Fibroblast of the conjunctiva (primary cell): ENCODE measurements at regions not wholly inside any gene's neighbourhood (a gene's known extent, or its start where the extent isn't known, plus 50 kb on each side); places are given as distances from the start of the nearest gene placed in this dataset.
"Not testable (repeated sequence)": the region's sequence is repeated elsewhere in the genome, so short reads cannot be mapped to it uniquely, and the experiment has no call there.

Source experiments
- DNase-seq: peaks from one replicate; pipeline ENCODE4 v3.0.0-alpha.2; 2010; ENCODE audit warnings: low read depth

DNA sequence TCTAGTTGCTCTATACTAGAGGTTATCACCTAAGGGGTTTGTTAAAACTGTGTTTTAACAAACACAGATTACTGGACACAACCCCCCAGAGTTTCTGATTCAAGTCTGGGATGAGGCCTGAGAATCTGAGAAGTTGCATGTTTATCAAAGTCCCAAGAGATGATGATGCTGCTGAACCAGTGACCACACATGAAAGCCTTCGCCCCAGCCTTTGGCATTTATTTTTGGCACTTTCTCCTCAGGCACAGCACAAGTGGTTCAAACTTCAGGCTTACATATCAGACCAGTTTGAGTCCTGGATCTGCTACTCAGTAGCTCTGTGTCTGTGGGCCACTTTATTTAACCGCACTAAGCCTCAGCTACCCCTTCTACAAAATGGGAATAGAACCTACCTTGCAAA lies 407.2 kb upstream of the PIK3R1 start:
- DNase-seq: no peak

DNA sequence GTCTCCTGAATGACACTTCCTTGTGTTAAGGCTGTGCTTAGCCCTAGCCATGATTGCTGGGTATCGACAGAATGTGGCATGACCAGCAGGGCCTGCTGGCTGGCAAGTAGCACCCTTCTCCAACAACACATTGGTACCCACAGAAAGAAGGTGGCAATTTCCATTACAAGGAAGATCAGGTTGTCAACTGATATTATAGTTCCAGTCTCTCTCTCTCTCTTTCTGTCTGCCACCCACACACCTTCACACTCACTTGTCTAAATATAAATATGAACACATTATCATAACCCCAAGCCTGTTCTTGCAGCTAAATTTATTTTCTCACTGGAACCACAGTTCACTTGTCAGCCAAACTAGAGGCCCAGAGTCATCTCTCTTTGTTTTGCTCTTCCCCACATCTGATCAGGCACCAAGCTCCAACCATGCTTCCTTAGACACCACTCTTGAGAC lies 408.1 kb upstream of the PIK3R1 start:
- no peak for DNase-seq

DNA sequence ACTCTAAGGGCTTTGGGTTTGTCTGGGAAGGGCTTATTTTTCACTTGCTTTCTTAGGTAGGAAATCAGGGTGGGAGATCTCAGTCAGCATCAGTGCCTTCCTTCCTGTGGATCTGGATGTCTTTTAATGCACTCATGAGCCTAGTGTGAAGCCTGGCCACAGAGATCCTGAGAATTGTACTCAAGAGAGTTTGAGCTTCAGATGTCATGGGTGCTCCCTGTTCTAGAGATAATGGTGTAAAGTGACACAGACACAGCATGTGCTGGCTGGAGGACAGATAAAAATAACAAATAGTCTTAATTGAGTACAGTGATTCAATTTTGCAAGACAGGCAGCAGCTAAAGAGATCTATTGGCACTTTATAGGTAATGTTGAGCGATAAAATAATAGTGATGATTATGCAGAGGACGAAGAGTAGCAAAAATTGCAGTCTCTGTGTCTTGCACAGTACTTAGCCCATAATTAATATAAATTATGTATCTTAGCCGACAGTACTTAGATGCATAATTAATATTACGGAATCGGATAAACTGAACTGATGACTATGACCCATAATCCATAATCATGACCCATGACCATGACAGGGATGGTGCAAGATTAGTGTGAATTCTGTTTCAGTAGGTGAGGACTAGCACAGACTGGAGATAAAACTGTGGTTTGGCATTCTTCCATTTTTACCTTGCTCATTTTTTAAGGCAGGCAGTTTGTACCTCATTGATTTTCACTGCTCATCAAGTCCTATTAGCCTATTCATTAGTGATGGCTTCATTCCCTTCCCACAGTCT lies 408.7 kb upstream of the PIK3R1 start:
- DNase-seq: no peak

DNA sequence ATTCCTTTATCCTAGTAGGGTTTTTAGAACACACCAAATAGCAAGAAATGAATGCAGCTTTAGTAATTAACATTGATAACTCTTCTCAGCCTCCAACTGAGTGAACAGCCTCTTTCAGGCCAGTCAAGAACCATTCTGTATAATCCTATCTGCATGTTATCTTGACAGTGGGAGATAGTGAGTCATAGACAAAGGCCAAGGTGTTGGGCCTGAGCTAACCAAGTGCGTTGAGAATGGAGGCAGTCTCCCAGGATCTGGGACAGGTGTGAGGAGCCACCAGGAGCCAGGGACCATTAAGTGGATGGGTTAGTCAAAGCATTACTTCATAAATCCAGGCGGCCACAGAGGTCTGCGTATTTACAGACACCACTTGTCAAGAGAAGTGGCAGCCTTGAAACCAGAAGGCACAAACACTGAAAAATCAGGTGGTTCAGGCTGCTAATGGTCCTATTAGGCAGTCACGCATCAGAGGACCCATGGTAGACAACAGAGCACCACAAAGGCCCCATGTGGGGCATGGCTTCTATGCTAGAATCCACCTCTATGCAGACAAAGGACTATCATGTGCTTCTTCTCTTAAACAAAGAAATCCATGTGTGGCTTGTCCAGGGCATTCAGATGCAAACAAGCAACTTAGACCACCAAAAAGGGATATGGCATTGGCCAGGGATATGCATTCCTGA lies 409.7 kb upstream of the PIK3R1 start:
- DNase-seq: no peak

GRCh38 chr5:67802766-67803165 lies 412.8 kb upstream of the PIK3R1 start:
- DNase-seq: no peak

DNA sequence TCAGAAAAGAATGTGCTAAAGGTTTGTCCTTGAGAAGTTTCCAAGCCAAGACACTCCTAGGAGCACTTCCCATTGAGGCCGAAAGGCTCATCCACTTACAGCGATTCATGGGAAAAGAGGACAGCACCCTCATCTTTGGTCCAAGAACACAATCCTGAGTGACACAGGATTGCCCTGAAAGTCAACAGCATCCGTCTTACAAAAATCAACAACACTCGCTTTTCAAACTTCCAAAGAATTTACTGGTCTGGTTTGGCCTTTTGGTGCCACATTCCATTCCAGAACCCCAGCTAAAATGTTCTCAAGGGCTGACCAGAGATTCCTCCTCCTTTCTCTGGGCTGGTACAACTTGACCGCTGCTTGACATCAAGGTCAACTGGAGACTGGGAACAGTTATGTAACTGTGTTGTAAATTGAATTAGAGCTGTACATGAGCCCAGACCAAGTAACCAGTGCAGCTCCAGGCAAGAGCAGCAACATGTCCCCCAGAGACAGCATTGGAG lies 415.8 kb upstream of the PIK3R1 start:
- DNase-seq: peak; percentile 42

- not testable (repeated sequence) for DNase-seq
These were observed 417.1 kb upstream of the PIK3R1 start for GRCh38 chr5:67798470-67798869.

DNA sequence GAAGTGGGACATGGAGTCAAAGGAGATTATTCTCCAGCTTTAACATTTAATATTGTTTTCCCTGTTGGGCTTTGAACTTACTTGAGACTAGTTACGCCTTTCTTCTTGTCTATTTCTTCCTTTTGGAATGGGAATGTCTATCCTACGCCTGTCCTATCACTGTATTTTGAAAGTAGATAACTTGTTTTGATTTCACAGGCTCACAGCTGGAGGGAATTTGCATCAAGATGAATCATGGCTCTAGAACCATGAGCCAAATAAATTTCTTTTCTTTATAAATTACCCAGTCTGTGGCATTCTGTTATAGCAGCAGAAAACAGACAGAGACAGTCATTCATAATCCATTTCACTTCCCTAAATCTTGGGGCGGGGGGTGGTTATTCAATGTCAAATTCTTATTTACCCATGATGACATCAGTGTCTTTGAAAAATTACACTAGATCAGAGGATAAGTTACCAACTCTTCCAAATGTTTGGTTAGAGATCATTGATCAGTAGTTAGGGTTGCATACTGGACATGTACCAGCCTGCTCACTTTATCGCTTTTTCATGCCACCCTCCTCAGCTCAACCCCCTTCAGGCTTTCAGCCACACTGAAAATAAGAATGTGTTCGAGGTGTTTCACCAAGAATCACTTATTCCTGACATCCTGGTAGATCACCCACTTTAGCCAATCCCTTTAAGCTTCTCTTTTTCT lies 419.6 kb upstream of the PIK3R1 start:
- peak; percentile 34 for DNase-seq

- DNase-seq: no peak
These were observed 421.6 kb upstream of the PIK3R1 start for GRCh38 chr5:67793966-67794365.

DNA sequence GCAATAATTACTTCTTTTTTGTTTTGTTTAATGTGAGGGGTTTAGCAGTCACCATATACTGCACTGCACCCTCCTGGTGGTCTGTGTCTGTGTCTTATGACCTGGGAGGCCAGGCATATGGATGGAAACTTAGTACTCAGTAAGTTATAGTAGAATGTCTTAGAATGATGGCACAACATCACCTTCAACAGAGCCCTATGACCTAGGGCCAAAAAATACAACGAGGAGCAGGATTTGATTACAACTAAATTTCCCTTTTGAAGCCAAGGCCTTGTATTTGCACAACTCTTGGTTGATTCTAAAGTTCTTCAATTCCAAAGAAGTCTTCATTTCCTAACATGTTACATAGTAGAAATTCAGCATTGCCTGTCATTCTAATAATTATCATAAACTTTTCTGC lies 422.1 kb upstream of the PIK3R1 start:
- no peak for DNase-seq

DNA sequence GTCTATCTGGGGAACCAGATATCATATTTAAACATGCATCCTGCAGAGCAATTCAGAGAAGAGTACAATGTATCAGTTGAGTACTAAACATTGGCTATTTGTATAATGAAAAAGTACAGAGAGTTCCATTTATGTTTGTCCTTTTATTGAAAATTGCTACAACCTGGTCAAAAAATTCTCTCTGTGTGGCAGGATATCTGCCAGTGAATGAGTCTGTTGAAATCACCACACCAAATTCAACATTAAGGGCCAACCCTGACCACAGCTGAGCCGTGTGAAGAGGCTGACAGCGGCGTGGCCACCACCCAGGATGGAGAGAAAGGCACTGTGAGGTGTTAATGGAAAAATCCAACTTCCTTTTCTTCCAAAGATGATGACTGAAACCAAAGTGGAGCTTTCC lies 422.7 kb upstream of the PIK3R1 start:
- no peak for DNase-seq

- DNase-seq: no peak
These were observed 425.2 kb upstream of the PIK3R1 start for GRCh38 chr5:67790390-67790789.

DNA sequence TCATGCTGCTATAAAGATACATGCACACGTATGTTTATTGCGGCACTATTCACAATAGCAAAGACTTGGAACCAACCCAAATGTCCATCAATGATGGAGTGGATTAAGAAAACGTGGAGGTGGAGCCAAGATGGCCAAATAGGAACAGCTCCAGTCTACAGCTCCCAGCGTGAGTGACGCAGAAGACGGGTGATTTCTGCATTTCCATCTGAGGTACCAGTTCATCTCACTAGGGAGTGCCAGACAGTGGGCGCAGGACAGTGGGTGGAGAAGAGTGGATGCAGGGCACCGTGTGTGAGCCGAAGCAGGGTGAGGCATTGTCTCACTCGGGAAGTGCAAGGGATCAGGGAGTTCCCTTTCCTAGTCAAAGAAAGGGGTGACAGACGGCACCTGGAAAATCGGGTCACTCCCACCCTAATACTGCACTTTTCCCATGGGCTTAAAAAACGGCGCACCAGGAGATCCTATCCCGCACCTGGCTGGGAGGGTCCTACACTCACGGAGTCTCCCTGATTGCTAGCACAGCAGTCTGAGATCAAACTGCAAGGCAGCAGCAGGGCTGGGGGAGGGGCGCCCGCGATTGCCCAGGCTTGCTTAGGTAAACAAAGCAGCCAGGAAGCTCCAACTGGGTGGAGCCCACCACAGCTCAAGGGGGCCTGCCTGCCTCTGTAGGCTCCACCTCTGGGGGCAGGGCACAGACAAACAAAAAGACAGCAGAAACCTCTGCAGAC lies 435.5 kb upstream of the PIK3R1 start:
- not testable (repeated sequence) for DNase-seq

GRCh38 chr5:67774786-67775185 lies 440.8 kb upstream of the PIK3R1 start:
- no peak for DNase-seq

- no peak for DNase-seq
These were observed 441.3 kb upstream of the PIK3R1 start for GRCh38 chr5:67774267-67774552.

GRCh38 chr5:67773411-67774266 lies 441.9 kb upstream of the PIK3R1 start:
- no peak for DNase-seq

DNA sequence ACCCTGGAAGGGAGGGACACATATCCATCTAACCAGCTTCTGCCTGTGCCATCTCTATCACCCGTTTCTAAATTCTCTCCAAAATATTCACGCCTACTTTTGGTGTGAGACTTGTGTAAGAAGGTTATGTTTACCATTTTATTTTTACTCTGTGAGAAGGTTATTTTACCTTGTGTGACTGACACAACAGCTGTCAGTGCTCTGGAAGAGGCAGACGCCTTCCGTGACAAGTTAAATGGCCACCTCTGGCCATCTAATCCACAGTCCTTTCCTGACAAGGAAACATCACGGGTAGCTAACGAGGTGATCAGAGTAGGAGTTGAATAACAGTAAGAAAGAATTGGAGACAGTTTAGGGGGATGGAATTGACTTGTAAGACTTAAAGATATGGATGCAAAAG lies 443.8 kb upstream of the PIK3R1 start:
- no peak for DNase-seq

DNA sequence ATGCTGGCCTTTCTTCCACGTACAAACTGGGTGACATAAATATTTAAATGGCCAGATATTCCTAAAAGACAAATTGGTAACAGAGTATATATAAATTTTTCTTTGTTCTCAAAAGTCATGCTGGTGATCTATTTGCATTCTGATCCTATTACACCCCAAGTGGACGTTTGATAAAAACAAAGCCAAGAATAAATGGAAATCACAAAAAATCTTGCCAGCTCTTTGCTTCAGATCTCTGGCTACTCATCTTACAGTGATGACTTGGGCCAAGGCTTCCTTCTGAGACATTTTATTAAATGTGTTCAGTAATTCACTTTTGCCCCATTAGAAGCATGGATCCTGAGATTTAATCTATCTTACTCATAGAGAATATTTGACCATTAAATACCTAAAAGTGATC lies 444.3 kb upstream of the PIK3R1 start:
- no peak for DNase-seq

DNA sequence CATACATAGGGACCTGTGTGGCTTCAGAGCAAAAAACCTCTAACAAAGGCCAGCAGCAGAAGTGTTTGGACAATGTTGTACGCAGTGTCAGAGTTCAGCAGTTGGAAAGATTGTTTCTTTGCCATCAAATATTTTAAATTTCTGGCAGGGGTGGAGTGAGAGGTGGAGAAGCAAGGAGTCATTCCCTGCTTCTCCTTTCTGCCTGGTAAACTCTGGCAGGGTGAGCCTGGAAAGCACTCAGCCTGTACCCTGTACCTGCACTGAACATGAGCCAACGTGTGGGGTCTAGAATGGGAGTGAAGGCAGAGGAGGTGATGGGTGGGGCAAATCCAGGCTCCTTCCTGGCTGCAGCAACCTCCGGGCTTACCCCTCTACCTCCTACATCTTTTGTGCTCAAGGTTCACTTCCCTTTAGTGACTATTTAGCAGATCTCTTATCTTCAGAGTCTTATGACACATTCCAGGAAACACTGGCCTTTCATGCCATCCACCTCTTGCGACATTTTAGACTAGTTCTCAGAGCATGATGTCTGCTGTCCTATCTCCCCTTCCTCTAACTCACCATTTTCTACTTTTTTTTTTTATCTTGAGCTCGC lies 445.0 kb upstream of the PIK3R1 start:
- no peak for DNase-seq

GRCh38 chr5:67765697-67766096 lies 449.9 kb upstream of the PIK3R1 start:
- DNase-seq: no peak

DNA sequence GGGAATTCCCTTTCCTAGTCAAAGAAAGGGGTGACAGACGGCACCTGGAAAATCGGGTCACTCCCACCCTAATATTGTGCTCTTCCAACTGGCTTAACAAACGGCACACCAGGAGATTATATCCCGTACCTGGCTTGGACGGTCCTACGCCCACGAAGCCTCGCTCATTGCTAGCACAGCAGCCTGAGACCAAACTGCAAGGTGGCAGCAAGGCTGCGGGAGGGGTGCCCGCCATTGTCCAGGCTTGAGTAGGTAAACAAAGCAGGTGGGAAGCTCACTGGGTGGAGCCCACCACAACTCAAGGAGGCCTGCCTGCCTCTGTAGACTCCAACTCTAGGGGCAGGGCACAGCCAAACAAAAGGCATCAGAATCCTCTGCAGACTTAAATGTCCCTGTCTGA lies 457.8 kb upstream of the PIK3R1 start:
- DNase-seq: not testable (repeated sequence)
